ENCODE measurements at regions not wholly inside any gene's neighbourhood (a gene's known extent, or its start where the extent isn't known, plus 50 kb on each side); places are given as distances from the start of the nearest gene placed in this dataset.

DNA sequence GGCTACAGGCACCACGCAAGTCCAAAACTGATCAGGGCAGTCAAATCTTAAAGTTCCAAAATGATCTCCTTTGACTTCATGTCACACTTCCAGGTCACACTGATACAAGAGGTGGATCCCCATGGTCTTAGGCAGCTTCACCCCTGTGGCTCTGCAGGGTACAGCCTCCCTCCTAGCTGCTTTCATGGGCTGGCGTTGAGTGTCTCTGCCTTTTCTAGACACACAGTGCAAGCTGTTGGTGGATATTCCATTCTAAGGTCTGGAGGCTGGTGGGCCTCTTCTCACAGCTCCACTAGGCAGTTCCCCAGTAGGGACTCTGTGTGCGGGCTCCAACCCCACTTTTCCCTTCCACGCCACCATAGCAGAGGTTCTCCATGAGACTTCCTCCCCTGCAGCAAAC is 838.2 kb upstream of the CHAC2 start:
- H3K4me2 ChIP-seq (ENCODE audit: insufficient read depth, low read length, poor library complexity, severe bottlenecking): no peak overlapping the region
- no CpG with 5 or more reads among the region's 4 CpGs for WGBS, 2 donors (ENCODE audit: extremely low coverage in 2 of 2, insufficient read length in 2 of 2, insufficient replicate concordance in 1 of 2)
- no peak overlapping the region for H2BK120ac ChIP-seq (ENCODE audit: low read depth, low read length)

DNA sequence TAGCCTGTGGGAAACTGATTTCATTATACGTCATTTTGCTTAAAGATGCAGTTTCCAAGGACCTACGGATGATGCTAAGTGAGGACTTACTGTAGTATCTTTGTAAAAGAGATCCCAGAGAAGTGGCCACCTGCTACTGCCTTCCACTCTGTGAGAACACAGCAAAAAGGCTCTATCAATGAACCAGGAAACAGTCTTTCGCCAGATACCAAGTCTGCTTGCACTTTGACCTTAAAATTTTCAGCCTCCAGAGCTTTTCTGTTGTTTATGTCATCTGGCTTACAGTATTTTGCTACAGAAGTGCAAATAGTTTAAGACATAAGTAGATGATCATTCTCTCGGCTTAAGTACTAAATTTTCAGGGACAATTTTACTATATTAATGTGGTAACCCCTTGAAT is 847.9 kb upstream of the CHAC2 start:
- DNase-seq (ENCODE audit: low spot score): no peak
- Histone ChIP-seq H2AK5ac (ENCODE audit: low read depth, low read length) (no peak overlapping the region), H3K4me3 (ENCODE audit: low read length in 2 of 2) (no peak overlapping the region), H2AFZ (ENCODE audit: low read length) (no peak overlapping the region), H3K4me1 (ENCODE audit: control insufficient read depth in 2 of 2, insufficient read depth in 1 of 2, low read depth in 1 of 2, low read length in 2 of 2) (no peaks in the 10 kb centered on the region), H2BK120ac (ENCODE audit: low read depth, low read length) (no peak overlapping the region), H3K79me1 (ENCODE audit: low read depth, low read length) (no peaks in the 10 kb centered on the region), H4K91ac (ENCODE audit: low read depth, low read length, poor library complexity) (no peak overlapping the region), H3K4me2 (ENCODE audit: insufficient read depth, low read length, poor library complexity, severe bottlenecking) (no peak overlapping the region), H3K23ac (ENCODE audit: low read depth, low read length, poor library complexity) (no peak overlapping the region), H3K9ac (ENCODE audit: low read depth, low read length, poor library complexity) (no peak overlapping the region), H4K8ac (ENCODE audit: low read depth, low read length) (no peak overlapping the region), H3K36me3 (replicated peaks in 1 of 2; ENCODE audit: control insufficient read depth in 2 of 2, insufficient read depth in 2 of 2, low read length in 2 of 2) (no peaks in the 10 kb centered on the region), H3K14ac (ENCODE audit: low read length) (no peak overlapping the region), H2BK5ac (ENCODE audit: low read length) (no peak overlapping the region), H3K27ac (replicated peaks; ENCODE audit: low read length) (no peak overlapping the region), H3K27me3 (ENCODE audit: control insufficient read depth in 3 of 3, insufficient read depth in 3 of 3, low read depth in 1 of 3, low read length in 3 of 3) (no peaks in the 10 kb centered on the region), H2BK12ac (ENCODE audit: low read length) (no peak overlapping the region), H3K9me3 (replicated peaks in 1 of 2; ENCODE audit: control insufficient read depth in 2 of 2, insufficient read depth in 1 of 2, low read depth in 1 of 2, low read length in 2 of 2) (no peaks in the 10 kb centered on the region), H2BK15ac (ENCODE audit: low read length) (no peak overlapping the region), H3K18ac (ENCODE audit: low read length) (no peak overlapping the region), H3K4ac (ENCODE audit: low read length) (no peak overlapping the region)
- no CpG with 5 or more reads among the region's 4 CpGs for WGBS, 2 donors (ENCODE audit: extremely low coverage in 2 of 2, insufficient read length in 2 of 2, insufficient replicate concordance in 1 of 2)

More for the DNA sequence above, 838.2 kb upstream of the CHAC2 start:
- H3K27me3 ChIP-seq (ENCODE audit: control insufficient read depth in 3 of 3, insufficient read depth in 3 of 3, low read depth in 1 of 3, low read length in 3 of 3): no peaks in the 10 kb centered on the region
- no peaks in the 10 kb centered on the region for H3K79me1 ChIP-seq (ENCODE audit: low read depth, low read length)
- H4K8ac ChIP-seq (ENCODE audit: low read depth, low read length): no peak overlapping the region
- H2AFZ ChIP-seq (ENCODE audit: low read length): no peak overlapping the region
- peaks cover 0 to 4% of the 10 kb centered on the region in 2 donors for H3K9me3 ChIP-seq (replicated peaks in 1 of 2; ENCODE audit: control insufficient read depth in 2 of 2, insufficient read depth in 1 of 2, low read depth in 1 of 2, low read length in 2 of 2)
- no peak overlapping the region for H3K23ac ChIP-seq (ENCODE audit: low read depth, low read length, poor library complexity)
- no peak overlapping the region for H2BK5ac ChIP-seq (ENCODE audit: low read length)
- no peak for DNase-seq (ENCODE audit: low spot score)
- H2BK12ac ChIP-seq (ENCODE audit: low read length): no peak overlapping the region
- no peak overlapping the region for H3K14ac ChIP-seq (ENCODE audit: low read length)
- no peak overlapping the region for H2AK5ac ChIP-seq (ENCODE audit: low read depth, low read length)
- no peak overlapping the region for H3K4me3 ChIP-seq (ENCODE audit: low read length in 2 of 2)
- H3K36me3 ChIP-seq (replicated peaks in 1 of 2; ENCODE audit: control insufficient read depth in 2 of 2, insufficient read depth in 2 of 2, low read length in 2 of 2): no peaks in the 10 kb centered on the region
- H3K4ac ChIP-seq (ENCODE audit: low read length): no peak overlapping the region
- H3K4me1 ChIP-seq (ENCODE audit: control insufficient read depth in 2 of 2, insufficient read depth in 1 of 2, low read depth in 1 of 2, low read length in 2 of 2): no peaks in the 10 kb centered on the region
- H3K27ac ChIP-seq (replicated peaks; ENCODE audit: low read length): no peak overlapping the region
- H3K18ac ChIP-seq (ENCODE audit: low read length): no peak overlapping the region
- H3K9ac ChIP-seq (ENCODE audit: low read depth, low read length, poor library complexity): no peak overlapping the region
- H2BK15ac ChIP-seq (ENCODE audit: low read length): no peak overlapping the region
- H4K91ac ChIP-seq (ENCODE audit: low read depth, low read length, poor library complexity): no peak overlapping the region

DNA sequence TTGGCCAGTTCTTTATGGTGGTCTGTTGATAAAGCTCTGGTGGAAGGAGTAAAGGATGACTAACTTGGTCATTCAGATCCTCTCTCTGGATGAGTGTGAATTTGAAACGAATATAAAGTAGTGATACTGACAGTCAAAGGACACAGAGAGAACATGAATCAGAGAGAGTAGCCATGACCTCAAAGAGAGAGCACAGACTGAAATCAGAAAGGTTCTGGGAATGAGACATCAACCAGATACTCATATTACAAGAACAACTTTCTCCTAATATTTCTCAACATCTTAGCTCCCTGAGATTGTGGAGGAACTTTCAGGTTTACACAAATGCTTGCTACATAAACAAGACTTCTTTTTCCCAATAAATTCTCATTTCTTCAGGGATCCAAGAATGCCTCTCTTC is 849.1 kb upstream of the CHAC2 start:
- Histone ChIP-seq H2BK120ac (ENCODE audit: low read depth, low read length) (no peak overlapping the region), H2AFZ (ENCODE audit: low read length) (no peak overlapping the region), H3K18ac (ENCODE audit: low read length) (no peak overlapping the region), H3K14ac (ENCODE audit: low read length) (no peak overlapping the region), H3K79me1 (ENCODE audit: low read depth, low read length) (no peaks in the 10 kb centered on the region), H2BK15ac (ENCODE audit: low read length) (no peak overlapping the region), H3K36me3 (replicated peaks in 1 of 2; ENCODE audit: control insufficient read depth in 2 of 2, insufficient read depth in 2 of 2, low read length in 2 of 2) (no peaks in the 10 kb centered on the region), H3K23ac (ENCODE audit: low read depth, low read length, poor library complexity) (no peak overlapping the region), H3K4me3 (ENCODE audit: low read length in 2 of 2) (no peak overlapping the region), H2BK12ac (ENCODE audit: low read length) (no peak overlapping the region), H3K4ac (ENCODE audit: low read length) (no peak overlapping the region), H4K91ac (ENCODE audit: low read depth, low read length, poor library complexity) (no peak overlapping the region), H2BK5ac (ENCODE audit: low read length) (no peak overlapping the region), H4K8ac (ENCODE audit: low read depth, low read length) (no peak overlapping the region), H3K4me2 (ENCODE audit: insufficient read depth, low read length, poor library complexity, severe bottlenecking) (no peak overlapping the region), H2AK5ac (ENCODE audit: low read depth, low read length) (no peak overlapping the region), H3K9me3 (replicated peaks in 1 of 2; ENCODE audit: control insufficient read depth in 2 of 2, insufficient read depth in 1 of 2, low read depth in 1 of 2, low read length in 2 of 2) (no peaks in the 10 kb centered on the region), H3K27ac (replicated peaks; ENCODE audit: low read length) (no peak overlapping the region), H3K9ac (ENCODE audit: low read depth, low read length, poor library complexity) (no peak overlapping the region), H3K27me3 (ENCODE audit: control insufficient read depth in 3 of 3, insufficient read depth in 3 of 3, low read depth in 1 of 3, low read length in 3 of 3) (no peaks in the 10 kb centered on the region), H3K4me1 (ENCODE audit: control insufficient read depth in 2 of 2, insufficient read depth in 1 of 2, low read depth in 1 of 2, low read length in 2 of 2) (no peaks in the 10 kb centered on the region)
- WGBS, 2 donors (ENCODE audit: extremely low coverage in 2 of 2, insufficient read length in 2 of 2, insufficient replicate concordance in 1 of 2): no CpG with 5 or more reads among the region's 1 CpG
- DNase-seq (ENCODE audit: low spot score): no peak

DNA sequence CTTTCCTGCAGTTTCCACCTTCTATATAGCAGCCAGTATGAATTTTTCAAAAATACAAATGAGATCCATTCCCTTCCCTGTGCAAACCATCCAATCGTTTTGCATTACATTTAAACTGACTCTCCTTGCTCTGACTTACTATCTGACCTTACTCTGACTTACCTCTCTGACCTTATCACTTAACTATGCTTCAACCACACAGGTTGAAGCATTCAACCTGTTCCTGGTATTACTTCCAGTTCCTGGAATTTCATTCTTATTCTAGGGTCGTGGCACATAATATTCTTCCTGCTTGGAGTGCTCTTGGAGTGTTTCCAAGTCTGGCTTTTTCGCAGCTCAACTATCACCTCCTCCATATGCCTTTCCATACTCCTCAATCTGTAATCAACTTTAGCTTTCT is 850.6 kb upstream of the CHAC2 start:
- no peak overlapping the region for H3K4ac ChIP-seq (ENCODE audit: low read length)
- no peak overlapping the region for H2BK5ac ChIP-seq (ENCODE audit: low read length)
- H2BK120ac ChIP-seq (ENCODE audit: low read depth, low read length): no peak overlapping the region
- no peak overlapping the region for H3K4me3 ChIP-seq (ENCODE audit: low read length in 2 of 2)
- no peak overlapping the region for H4K8ac ChIP-seq (ENCODE audit: low read depth, low read length)
- no peak overlapping the region for H2BK12ac ChIP-seq (ENCODE audit: low read length)
- H3K27ac ChIP-seq (replicated peaks; ENCODE audit: low read length): no peak overlapping the region
- H3K4me1 ChIP-seq (ENCODE audit: control insufficient read depth in 2 of 2, insufficient read depth in 1 of 2, low read depth in 1 of 2, low read length in 2 of 2): no peaks in the 10 kb centered on the region
- no peak overlapping the region for H4K91ac ChIP-seq (ENCODE audit: low read depth, low read length, poor library complexity)
- H3K4me2 ChIP-seq (ENCODE audit: insufficient read depth, low read length, poor library complexity, severe bottlenecking): no peak overlapping the region
- H3K27me3 ChIP-seq (ENCODE audit: control insufficient read depth in 3 of 3, insufficient read depth in 3 of 3, low read depth in 1 of 3, low read length in 3 of 3): no peaks in the 10 kb centered on the region
- H2AFZ ChIP-seq (ENCODE audit: low read length): no peak overlapping the region
- H3K18ac ChIP-seq (ENCODE audit: low read length): no peak overlapping the region
- no peak overlapping the region for H3K23ac ChIP-seq (ENCODE audit: low read depth, low read length, poor library complexity)
- H3K14ac ChIP-seq (ENCODE audit: low read length): no peak overlapping the region
- no peaks in the 10 kb centered on the region for H3K9me3 ChIP-seq (replicated peaks in 1 of 2; ENCODE audit: control insufficient read depth in 2 of 2, insufficient read depth in 1 of 2, low read depth in 1 of 2, low read length in 2 of 2)
- no peak overlapping the region for H3K9ac ChIP-seq (ENCODE audit: low read depth, low read length, poor library complexity)
- no peaks in the 10 kb centered on the region for H3K79me1 ChIP-seq (ENCODE audit: low read depth, low read length)
- H2BK15ac ChIP-seq (ENCODE audit: low read length): no peak overlapping the region
- H2AK5ac ChIP-seq (ENCODE audit: low read depth, low read length): no peak overlapping the region
- no CpG with 5 or more reads among the region's 3 CpGs for WGBS, 2 donors (ENCODE audit: extremely low coverage in 2 of 2, insufficient read length in 2 of 2, insufficient replicate concordance in 1 of 2)
- H3K36me3 ChIP-seq (replicated peaks in 1 of 2; ENCODE audit: control insufficient read depth in 2 of 2, insufficient read depth in 2 of 2, low read length in 2 of 2): no peaks in the 10 kb centered on the region
- DNase-seq (ENCODE audit: low spot score): no peak

Data from neuronal stem cell (in vitro differentiated cells).